ENCODE measurements at regions not wholly inside any gene's neighbourhood (a gene's known extent, or its start where the extent isn't known, plus 50 kb on each side); places are given as distances from the start of the nearest gene placed in this dataset.

DNA sequence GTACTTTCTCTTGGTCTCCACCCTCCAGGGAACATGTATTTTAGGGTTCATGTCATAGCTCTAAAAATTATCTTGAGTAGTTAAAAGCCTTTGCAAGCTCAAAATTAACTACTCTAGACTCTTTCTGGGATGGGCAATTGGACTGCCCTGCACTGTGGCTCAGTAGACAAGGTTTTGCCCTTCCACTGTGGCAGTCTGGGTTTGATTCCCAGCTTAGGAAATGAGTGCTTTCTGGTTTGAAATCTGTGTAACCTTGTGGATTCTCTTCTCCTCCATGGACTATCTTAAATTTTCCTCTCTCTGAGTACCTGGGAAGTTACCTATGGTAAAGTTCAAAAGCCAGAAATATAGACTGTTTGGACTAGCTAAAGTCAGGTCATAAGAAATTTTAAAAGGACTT is 94.6 kb upstream of the UST start:
- no peak for TF ChIP-seq POLR2AphosphoS5 (IDR thresholded peaks at IDR 0.05; ENCODE audit: low read depth, low read length)
- no peak for TF ChIP-seq POLR2A (IDR thresholded peaks at IDR 0.05; ENCODE audit: low read depth, low read length)

Data from GM12892 (cell line).